A204.1 (cell line): ENCODE measurements at regions not wholly inside any gene's neighbourhood (a gene's known extent, or its start where the extent isn't known, plus 50 kb on each side); places are given as distances from the start of the nearest gene placed in this dataset.
"Not testable (repeated sequence)": the region's sequence is repeated elsewhere in the genome, so short reads cannot be mapped to it uniquely, and the experiment has no call there.

Source experiments
- FAIRE-seq: peaks from 2 replicates; lab custom pipeline; 2012; peaks lifted over from hg19 to GRCh38; lab: Jason Lieb, UNC

DNA sequence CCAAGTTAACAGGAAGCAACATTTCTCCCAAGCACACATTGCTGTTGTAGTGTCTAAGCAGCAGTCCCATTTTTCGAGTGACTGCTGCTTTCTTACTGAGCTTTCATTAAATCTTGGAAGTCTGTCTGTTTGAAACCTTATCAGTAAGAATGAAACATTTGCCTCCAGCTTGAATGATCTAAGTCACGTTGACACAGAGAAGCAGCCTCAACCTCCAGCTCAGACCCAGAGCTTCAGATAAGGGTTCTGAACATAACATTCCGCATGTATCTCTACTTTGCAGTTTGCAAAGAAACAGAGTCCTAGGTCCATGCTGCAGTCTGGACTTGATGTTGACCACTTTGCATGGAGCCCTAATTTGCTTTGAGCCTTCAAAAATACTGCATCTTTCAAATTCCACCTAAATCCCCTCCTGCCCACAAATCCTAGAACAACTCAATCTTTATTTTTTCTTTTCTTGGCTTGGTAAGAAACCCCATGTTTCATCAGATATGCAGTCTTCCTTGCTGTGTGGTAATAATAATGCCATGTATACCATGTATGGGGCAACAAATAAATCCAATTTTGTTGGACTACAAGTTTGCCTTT lies 698.7 kb upstream of the IGFBP3 start:
- no peak for FAIRE-seq

DNA sequence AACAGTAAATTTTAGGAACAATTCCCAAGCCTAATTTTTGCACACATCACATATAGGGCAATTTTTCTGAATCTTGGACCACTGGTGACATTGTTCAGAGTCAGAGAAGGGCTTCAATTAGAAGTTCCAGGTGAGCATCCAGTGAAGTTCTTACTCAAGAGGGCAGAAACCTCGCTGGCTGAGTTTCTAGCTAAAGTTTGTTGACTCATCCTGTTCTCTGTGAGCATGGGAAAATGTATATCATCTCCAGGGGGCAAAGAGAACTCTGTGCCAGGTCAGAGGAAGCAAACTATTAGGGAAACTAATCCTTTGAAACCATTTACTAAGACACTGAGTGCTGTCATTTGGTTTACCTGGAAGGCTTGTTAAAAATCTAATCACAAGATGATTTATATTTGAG lies 695.6 kb upstream of the IGFBP3 start:
- FAIRE-seq, result no peak

DNA sequence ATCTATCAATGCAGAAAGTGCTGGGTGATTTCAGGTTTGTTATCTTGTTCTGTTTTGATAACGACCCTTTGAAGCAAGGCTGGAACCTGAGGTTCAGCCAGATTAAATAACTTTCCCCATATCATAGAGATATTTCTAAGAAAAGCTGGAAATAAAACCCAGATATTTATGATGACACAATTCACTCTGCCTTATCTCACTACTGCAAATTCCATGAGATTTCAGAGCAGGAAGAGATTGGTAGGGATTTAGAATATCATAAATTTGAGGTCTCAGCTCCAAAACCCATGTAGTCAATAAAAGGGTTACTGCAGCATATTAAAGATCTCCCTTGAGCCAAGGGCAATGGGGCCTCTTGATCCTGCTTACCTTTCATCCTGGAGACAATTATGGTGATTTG lies 692.5 kb upstream of the IGFBP3 start:
- no peak for FAIRE-seq

GRCh38 chr7:46613116-46613515 lies 692.0 kb upstream of the IGFBP3 start:
- FAIRE-seq, result no peak

- peak; percentile 48 for FAIRE-seq
Observed at GRCh38 chr7:46611508-46611907, 690.4 kb upstream of the IGFBP3 start.

- FAIRE-seq, result no peak
Observed at GRCh38 chr7:46610746-46611145, 689.7 kb upstream of the IGFBP3 start.

- no peak for FAIRE-seq
Observed at GRCh38 chr7:46607176-46607575, 686.1 kb upstream of the IGFBP3 start.

DNA sequence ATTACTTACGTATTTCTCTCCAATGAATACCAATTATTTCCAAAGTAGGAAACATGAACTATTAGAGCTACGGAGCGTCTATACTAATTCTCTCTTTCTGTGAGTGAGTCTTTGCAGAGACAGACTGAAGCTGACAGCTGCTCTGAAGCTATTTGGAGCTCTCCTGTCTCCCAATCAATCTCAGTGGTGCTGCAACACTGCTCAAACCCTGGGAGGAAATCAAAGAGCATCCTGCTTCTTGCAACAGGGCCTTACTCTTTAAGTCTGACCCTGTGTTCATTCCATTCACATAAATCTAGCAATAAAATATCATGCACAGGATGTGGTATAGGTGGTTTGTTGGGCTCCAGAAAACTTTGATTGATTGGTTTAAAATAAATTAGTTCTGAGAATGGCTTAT lies 685.7 kb upstream of the IGFBP3 start:
- FAIRE-seq, result no peak

DNA sequence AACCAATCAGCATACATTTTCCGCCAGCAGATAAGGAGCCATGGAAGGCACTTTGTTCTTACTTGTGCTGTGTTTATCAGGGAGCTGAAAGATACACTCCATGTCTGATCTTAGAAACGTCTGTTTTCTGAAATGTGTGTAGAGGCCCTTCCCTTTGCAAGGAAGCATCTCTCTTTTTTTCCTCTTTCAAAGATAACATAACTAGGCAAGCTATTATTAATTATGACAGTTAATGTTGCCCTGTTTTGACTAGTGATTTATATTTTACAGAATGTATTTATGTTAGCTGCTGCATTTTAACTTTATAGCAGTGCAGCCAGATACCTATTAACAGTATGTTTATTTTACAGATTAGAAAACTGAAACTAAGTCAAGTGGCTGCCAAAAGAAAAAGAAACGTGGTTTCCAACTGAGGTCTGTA lies 683.2 kb upstream of the IGFBP3 start:
- no peak for FAIRE-seq

DNA sequence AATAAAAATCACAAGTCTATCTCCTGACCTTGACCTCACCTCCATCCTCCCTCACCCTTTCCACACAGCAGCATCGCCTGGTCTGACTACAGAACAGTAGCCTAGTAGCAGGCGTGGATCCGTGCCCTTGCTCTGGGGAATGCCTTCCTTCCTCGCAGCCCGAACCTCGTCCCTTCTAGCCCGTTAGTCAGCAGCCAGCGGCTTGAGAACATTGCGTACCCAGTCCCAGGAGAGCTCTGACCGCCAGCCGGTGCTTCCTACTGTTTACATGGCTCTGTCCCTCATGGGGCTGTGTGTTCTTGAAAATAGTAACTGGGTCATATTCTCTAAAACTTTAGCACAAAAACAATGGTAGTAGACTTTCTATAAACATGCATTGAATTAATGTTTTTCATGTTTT lies 682.7 kb upstream of the IGFBP3 start:
- FAIRE-seq, result no peak

- FAIRE-seq, result no peak
Observed at GRCh38 chr7:46603296-46603752, 682.3 kb upstream of the IGFBP3 start.

DNA sequence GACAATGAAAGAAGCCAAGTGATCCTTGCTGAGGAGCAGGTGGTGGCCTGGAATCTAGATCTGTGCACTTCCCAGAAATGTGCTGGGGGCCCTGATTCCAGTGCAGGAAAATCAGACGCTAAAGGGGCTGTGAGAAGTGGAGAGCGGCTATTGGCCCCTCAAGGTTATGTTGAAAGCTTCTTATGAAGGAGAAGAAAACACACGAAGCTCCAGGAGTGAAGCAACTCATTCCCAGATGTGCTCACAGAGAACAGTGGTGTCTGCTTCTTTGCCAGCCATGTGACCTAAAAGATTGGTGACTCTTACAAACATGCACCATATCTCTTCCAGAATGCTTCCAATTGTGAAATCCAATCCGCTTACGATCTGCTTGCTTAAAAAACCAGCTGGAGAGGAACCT lies 679.3 kb upstream of the IGFBP3 start:
- no peak for FAIRE-seq

- FAIRE-seq, result not testable (repeated sequence)
Observed at GRCh38 chr7:46594831-46595230, 673.8 kb upstream of the IGFBP3 start.

- not testable (repeated sequence) for FAIRE-seq
Observed at GRCh38 chr7:46590918-46591905, 670.1 kb upstream of the IGFBP3 start.

DNA sequence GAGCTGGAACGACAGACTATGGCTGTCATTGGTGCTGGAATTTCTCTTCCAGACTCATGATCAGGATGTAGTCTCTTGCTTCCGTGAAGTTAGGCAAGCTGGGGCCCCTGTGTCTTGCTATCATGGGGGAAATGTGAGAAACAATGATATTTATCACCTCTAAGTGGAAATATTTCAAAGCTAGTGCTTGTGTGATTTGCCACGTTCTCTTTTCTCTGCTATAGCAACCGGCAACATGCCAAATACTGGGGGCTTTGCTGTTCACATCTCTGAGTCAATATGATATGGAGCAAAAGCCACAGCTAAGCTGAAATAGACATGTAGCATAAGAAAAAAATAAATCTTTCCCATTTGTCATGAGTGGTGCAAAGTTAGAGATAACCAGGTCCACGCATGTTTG lies 668.2 kb upstream of the IGFBP3 start:
- no peak for FAIRE-seq

DNA sequence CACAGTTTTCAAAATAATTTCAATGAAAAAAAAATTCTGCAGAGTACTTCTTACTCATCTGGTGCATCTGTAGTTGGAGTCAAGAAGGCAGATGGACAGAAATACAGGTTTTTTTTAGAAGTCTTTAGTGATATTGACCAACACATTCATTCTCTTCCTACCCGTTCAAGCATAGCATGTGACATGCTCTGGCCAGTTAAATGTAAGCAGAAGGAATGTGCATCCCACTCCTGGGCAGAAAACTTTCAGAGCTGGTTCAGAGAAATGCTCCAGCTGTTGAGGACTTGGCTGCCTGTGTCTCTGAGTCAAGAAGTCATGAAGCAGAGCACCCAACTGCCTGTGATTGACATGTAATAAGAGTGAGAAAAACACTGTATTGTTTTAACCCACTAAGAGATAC lies 665.3 kb upstream of the IGFBP3 start:
- FAIRE-seq, result no peak

GRCh38 chr7:46583656-46584055 lies 662.6 kb upstream of the IGFBP3 start:
- no peak for FAIRE-seq

GRCh38 chr7:46581268-46581667 lies 660.2 kb upstream of the IGFBP3 start:
- FAIRE-seq, result no peak

- no peak for FAIRE-seq
Observed at GRCh38 chr7:46580766-46581165, 659.7 kb upstream of the IGFBP3 start.

DNA sequence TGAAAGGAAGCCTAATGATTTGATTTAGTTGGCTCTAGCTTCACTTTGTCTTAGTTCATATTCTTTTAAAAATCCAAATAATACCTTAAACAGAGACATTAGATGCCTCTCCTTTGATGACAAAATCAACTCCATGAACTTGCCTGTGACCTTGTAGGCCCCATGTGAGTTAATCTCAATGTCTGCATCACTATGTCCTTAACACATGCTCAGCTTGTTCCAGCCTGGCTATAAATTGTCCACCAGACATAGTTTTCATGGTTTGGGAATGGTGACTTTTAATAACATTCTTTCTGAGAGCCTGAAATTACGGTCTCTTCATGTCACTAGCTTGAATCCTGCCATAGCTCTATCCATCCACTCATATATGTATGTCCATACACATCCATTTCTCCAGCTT lies 656.3 kb upstream of the IGFBP3 start:
- no peak for FAIRE-seq

DNA sequence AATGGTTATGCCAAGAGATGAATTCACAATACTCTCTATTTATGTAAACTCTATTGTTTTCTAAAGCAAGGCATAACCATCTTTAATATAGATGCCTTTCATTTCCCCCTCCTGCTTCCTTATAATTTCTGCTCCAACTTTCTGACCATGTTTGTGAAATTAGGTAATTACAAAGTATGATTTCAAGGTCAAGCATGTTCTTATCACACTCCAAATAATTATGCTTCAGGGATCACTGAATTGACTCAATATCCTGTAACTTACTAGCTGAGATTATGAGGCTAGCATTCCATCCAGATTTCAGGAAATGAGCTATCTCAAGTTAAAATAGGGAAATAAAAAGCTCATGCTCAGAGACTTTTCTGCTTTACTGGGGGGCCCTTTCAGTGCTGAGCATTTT lies 655.9 kb upstream of the IGFBP3 start:
- FAIRE-seq, result no peak

DNA sequence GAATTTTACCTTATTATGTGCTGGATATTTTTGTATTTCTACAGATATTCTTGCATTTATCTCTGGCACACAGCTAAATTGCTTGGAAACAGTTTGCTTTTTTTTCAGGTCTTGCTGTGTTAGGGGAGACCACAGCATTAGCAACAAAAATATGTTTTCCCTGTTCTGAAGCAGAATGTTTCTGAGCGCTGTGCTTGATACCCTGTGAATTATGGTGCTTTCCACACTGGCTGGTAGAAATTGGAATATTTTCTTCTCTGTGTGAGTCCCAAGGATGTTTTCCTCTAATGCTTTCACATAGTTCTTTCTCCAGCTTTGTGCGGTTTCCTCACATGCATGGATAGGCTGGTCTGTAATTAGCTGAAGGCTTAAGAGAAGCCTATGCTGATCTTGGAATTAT lies 651.6 kb upstream of the IGFBP3 start:
- no peak for FAIRE-seq

GRCh38 chr7:46571996-46572395 lies 650.9 kb upstream of the IGFBP3 start:
- FAIRE-seq, result no peak

GRCh38 chr7:46569133-46569465 lies 648.0 kb upstream of the IGFBP3 start:
- no peak for FAIRE-seq
